NCI-H345 treated with DMSO at 0.1 percent for 48 hours (cell line): ENCODE measurements at regions not wholly inside any gene's neighbourhood (a gene's known extent, or its start where the extent isn't known, plus 50 kb on each side); places are given as distances from the start of the nearest gene placed in this dataset.

Experiments used
- DNase-seq: peaks from one replicate; lab custom pipeline; 2025; ENCODE audit not compliant: unreplicated experiment; lab: John Stamatoyannopoulos, UW

DNA sequence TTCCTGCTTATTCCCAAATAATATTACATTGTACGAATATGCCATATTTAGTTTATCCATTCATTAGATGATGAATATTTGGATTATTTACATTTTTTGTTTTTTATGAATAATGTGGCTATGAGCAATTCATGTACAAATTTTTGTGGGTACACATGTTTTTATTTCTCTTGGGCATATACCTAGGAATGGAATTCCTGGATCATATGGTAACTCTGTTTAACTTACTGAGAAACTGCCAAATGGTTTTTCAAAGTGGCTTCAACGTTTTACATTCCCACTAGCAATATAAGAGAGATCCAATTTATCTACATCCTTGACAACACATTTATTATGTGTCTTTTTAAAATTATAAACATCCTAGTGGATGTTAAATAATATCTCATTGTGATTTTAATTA lies 362.0 kb upstream of the TMCO5A start:
- DNase-seq, result no peak

DNA sequence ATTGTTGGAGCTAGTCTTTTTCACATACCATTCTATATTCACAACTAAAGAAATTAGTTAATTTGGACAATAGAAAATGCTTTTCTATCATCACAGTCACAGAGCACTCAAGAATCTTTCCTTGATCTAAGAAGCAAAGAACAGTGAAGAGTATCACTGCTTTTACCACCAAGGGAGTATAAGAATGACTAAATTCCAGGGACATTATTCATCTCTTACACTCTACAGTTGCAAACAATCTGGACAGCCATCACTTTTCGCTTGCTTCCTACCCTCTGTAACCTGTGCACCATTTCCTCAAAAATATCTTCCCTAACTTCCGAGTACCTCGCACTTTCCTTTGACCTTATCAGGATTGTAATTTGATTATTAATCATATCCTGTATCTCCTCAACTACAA lies 359.5 kb upstream of the TMCO5A start:
- DNase-seq, result no peak

- DNase-seq, result no peak
These were observed 357.5 kb upstream of the TMCO5A start for GRCh38 chr15:37576952-37577351.

- no peak for DNase-seq
These were observed 352.4 kb upstream of the TMCO5A start for GRCh38 chr15:37581866-37582532.

GRCh38 chr15:37582852-37583251 lies 351.6 kb upstream of the TMCO5A start:
- DNase-seq, result no peak

DNA sequence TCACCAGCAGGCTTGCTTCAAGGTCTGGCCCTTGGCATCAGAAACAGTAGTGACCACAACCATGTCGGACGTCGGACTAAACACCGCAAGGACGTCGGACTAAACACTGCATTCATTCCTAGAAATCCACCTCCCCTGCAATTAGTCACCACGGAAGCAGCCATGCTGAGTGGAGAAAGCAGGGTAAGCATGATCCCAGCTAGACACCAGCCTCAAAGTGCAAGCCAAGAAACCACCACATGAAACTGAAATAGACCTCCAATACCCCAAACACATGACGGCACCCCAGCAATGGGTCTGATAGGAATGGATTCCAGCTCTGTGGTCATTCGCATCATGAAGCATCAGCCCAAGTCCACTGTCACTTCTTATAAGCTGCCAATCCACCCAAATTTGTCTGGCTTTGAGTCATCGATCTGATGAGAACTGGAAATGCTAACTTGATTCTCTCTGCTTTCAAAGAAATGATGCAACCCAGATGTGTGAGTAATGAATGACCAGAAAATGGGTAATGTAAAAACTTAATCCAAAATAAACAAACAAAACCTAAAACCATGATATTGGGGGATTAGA lies 348.3 kb upstream of the TMCO5A start:
- DNase-seq, result no peak

DNA sequence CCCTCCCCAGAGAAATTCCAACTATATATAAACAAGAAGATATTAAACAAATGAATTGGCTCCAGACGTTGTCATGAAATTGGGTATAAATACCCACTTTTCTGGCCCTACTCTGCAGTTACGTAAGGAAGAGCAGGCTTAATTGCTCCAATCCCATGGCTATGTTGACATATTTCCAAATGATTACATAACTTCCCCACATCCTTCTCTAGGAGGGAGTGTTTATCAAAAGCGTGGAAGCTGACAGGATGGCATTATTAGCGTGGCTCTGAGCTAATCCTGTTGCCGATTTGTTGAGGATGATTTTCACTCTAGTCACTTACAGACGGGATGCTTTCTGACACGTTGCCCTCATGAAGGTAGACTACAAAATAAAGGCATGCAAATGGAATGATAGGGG lies 347.5 kb upstream of the TMCO5A start:
- DNase-seq, result no peak

DNA sequence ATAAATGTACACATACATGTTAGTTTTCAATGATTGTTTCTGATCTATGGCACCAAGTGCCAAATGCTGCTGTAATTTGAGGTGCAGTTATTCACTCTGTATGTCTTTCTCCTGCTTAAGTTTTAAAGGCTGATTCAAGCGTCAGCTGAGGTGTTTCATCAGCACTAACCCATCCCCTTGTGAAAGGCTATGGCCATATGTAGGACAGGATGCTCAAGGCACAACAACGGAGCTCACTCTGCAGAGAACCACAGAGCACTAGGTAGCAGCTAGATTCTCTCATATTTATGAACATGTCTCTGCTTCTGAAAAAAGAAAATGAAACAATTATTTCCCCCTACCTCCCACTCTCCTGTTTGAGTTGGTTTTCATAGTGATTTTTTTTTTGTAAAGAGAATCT lies 340.0 kb upstream of the TMCO5A start:
- DNase-seq, result no peak

- no peak for DNase-seq
These were observed 338.9 kb upstream of the TMCO5A start for GRCh38 chr15:37595426-37595970.

GRCh38 chr15:37599156-37599555 lies 335.3 kb upstream of the TMCO5A start:
- no peak for DNase-seq

GRCh38 chr15:37616215-37616614 lies 318.2 kb upstream of the TMCO5A start:
- DNase-seq, result no peak

DNA sequence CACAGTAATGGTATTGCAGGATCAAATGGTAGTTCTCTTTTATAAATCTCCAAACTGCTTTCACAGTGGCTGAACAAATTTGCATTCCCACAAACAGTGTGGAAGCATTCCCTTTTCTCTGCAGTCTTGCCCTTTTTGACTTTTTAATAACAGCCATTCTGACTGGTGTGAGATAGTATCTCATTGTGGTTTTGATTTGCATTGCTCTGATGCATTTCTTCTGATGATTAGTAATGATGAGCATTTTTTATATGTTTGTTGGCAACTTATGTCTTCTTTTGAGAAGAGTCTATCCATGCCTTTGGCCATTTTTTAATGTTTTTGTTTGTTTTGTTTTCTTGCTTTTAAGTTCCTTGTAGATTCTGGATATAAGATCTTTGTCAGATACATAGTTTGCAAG lies 316.1 kb upstream of the TMCO5A start:
- DNase-seq, result no peak

- no peak for DNase-seq
These were observed 314.9 kb upstream of the TMCO5A start for GRCh38 chr15:37619358-37620042.

DNA sequence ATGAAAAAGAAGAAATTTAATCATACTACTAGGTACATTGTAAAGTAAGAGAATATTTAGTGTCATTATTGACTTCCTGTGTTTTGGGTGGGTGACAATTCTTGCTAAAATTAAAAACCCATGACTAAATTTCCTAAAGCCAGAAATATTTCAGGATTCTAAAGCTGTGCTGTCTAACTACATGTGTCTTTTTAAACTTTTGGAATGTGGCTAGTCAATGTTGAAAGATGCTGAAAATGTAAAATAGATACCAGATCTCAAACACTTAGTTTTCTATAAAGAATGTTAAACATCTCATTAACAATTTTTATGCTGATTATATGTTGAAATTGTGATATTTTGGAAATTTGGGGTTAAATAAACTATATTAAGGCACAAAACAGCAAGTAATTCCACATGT lies 308.9 kb upstream of the TMCO5A start:
- DNase-seq, result no peak

DNA sequence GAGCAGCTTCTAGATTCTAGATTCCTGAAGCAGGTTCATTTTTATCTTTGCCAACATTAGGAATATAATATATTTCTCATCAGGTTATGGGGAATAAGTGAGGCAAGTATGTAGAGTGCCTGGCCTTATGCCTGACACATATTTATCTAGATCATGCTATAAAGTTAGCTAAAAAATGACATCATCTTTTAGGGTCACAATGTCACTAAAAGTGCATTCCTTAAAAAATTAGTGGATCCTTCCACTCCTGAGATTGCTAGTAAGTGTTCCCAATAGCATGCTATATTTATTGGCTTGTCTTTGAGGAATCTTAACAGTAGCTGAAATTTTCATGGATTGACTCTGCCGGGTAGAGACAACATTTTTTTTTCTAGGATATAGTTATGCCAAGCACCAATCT lies 305.9 kb upstream of the TMCO5A start:
- no peak for DNase-seq

DNA sequence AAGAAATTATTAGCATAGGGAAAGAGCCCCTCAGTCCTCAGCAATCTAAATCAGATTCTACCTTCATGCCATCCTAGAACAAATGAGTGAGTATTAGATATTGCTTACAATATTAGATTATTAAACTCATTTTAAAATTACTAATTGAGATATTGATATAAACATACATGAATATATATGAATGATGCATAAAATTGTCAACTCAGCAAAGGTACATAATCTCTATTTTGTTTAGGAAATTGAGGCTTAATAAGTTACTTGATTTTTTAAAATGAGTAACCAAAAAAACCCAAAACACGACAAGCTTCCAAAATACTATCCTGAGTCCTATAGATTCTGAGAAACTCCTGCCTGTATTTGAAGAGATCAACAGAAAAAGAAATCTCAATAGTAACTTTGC lies 297.7 kb upstream of the TMCO5A start:
- no peak for DNase-seq

DNA sequence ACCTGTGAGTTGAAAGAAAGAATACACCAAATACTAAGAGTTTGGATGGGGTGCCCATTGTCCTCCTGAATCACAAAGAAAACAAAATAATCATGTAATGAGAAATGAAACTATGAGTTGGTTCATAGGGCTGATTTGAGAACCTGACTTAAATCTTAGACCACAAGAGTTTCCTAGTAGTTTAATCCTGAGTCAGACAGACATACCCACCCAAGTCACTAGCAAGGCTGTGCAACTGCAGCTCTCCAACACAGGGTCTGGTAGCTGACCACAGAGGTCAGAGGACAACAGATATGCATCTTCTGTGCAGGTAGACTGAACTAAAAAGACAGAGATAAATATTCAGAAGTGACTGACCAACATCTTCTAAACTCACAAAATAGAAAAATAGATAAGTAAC lies 296.3 kb upstream of the TMCO5A start:
- DNase-seq, result no peak

DNA sequence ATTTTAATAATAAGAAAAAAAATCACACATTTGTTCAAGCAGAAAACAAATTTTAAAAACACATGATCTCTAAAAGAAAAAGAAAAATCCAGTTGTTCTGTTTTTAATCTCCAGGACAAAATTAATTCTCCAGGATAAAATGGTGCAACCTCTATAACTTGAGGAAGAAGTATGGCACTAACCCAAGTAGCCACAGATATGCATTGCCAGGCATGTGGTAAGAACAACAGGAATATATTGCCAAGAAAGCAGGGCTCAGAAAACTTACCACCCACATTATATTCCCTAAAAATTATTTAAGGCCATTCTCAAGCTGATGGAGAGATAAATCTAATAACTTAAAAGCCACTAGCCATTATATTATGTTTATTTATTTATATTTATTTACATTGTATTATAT lies 295.7 kb upstream of the TMCO5A start:
- no peak for DNase-seq

- DNase-seq, result no peak
These were observed 281.6 kb upstream of the TMCO5A start for GRCh38 chr15:37652646-37653417.

DNA sequence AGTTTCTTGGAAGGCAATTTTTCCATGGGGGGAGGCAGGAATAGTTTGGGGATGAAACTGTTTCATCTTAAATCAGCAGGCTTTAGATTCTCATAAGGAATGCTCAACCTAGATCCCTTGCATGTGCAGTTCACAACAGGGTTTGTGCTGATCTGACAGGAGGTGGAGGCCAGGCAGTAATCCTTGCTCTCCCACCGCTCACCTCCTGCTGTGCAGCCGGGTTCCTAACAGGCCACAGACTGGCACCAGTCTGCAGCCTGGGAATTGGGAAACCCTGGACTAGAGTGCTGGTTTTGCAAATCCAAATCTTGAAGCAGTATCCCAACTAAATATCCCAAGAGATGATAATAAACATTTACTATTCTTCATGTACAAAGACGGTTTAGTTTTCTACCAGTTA lies 256.3 kb upstream of the TMCO5A start:
- no peak for DNase-seq

- no peak for DNase-seq
These were observed 254.8 kb upstream of the TMCO5A start for GRCh38 chr15:37679627-37680026.

DNA sequence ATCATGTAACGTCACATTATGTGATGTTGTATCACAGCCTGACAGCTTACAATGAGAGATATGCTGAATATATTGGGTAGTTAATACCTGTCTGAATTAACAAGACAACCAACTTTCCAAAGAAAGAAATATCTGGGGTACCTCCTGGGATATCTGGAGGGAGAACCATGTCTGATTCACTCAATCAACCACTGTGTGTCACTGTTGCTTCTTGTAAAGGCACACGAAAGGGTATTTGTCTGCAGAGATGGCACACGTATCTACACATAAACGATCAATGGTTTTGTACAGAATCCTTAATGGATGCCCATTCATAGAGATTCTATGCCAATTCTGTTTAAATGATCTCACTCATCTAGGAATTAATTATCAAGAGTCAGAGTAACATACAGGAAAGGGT lies 252.1 kb upstream of the TMCO5A start:
- no peak for DNase-seq
